ENCODE measurements at regions not wholly inside any gene's neighbourhood (a gene's known extent, or its start where the extent isn't known, plus 50 kb on each side); places are given as distances from the start of the nearest gene placed in this dataset.

GRCh38 chr22:48563118-48563965 lies 1264.3 kb downstream of the BRD1 start:
- TF ChIP-seq, protein P1, sequence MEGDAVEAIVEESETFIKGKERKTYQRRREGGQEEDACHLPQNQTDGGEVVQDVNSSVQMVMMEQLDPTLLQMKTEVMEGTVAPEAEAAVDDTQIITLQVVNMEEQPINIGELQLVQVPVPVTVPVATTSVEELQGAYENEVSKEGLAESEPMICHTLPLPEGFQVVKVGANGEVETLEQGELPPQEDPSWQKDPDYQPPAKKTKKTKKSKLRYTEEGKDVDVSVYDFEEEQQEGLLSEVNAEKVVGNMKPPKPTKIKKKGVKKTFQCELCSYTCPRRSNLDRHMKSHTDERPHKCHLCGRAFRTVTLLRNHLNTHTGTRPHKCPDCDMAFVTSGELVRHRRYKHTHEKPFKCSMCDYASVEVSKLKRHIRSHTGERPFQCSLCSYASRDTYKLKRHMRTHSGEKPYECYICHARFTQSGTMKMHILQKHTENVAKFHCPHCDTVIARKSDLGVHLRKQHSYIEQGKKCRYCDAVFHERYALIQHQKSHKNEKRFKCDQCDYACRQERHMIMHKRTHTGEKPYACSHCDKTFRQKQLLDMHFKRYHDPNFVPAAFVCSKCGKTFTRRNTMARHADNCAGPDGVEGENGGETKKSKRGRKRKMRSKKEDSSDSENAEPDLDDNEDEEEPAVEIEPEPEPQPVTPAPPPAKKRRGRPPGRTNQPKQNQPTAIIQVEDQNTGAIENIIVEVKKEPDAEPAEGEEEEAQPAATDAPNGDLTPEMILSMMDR (IDR thresholded peaks at IDR 0.05; ENCODE audit: control insufficient read depth, extremely low read depth, insufficient read depth) = no peak
- no peak overlapping the region for H3K4me3 ChIP-seq (ENCODE audit: low read depth, low read length)
- no peak for DNase-seq (ENCODE audit: low read depth)

- DNase-seq (ENCODE audit: low read depth) = no peak
- H3K4me3 ChIP-seq (ENCODE audit: low read depth, low read length) = no peak overlapping the region
- TF ChIP-seq, protein P1 (IDR thresholded peaks at IDR 0.05; ENCODE audit: control insufficient read depth, extremely low read depth, insufficient read depth) = no peak
These were observed 1266.0 kb downstream of the BRD1 start for GRCh38 chr22:48561676-48562075.

GRCh38 chr22:48560836-48561235 lies 1266.8 kb downstream of the BRD1 start:
- TF ChIP-seq, protein P1 (IDR thresholded peaks at IDR 0.05; ENCODE audit: control insufficient read depth, extremely low read depth, insufficient read depth) = no peak
- no peak for DNase-seq (ENCODE audit: low read depth)
- H3K4me3 ChIP-seq (ENCODE audit: low read depth, low read length) = no peak overlapping the region

GRCh38 chr22:48560389-48560751 lies 1267.3 kb downstream of the BRD1 start:
- TF ChIP-seq, protein P1 (IDR thresholded peaks at IDR 0.05; ENCODE audit: control insufficient read depth, extremely low read depth, insufficient read depth) = no peak
- H3K4me3 ChIP-seq (ENCODE audit: low read depth, low read length) = no peak overlapping the region
- DNase-seq (ENCODE audit: low read depth) = no peak

- no peak overlapping the region for H3K4me3 ChIP-seq (ENCODE audit: low read depth, low read length)
- TF ChIP-seq, protein P1 (IDR thresholded peaks at IDR 0.05; ENCODE audit: control insufficient read depth, extremely low read depth, insufficient read depth) = no peak
- no peak for DNase-seq (ENCODE audit: low read depth)
These were observed 1267.9 kb downstream of the BRD1 start for GRCh38 chr22:48559647-48560388.

GRCh38 chr22:48558606-48559402 lies 1268.9 kb downstream of the BRD1 start:
- TF ChIP-seq, protein P1 (IDR thresholded peaks at IDR 0.05; ENCODE audit: control insufficient read depth, extremely low read depth, insufficient read depth) = no peak
- no peak for DNase-seq (ENCODE audit: low read depth)
- H3K4me3 ChIP-seq (ENCODE audit: low read depth, low read length) = no peak overlapping the region
